GM12874 (cell line): ENCODE measurements at regions not wholly inside any gene's neighbourhood (a gene's known extent, or its start where the extent isn't known, plus 50 kb on each side); places are given as distances from the start of the nearest gene placed in this dataset.

Experiments
- CTCF ChIP-seq: IDR thresholded peaks from 2 replicates; pipeline ENCODE4 v1.5.1; 2011; ENCODE audit warnings: low read depth, mild to moderate bottlenecking, control low read depth, low read length, moderate library complexity; ENCODE audit not compliant: insufficient read depth

GRCh38 chr2:192669505-192670091 is 474.9 kb upstream of the TMEFF2 start:
- TF ChIP-seq CTCF = no peak

- no peak for TF ChIP-seq CTCF
These were observed 462.6 kb upstream of the TMEFF2 start for GRCh38 chr2:192657362-192657761.

DNA sequence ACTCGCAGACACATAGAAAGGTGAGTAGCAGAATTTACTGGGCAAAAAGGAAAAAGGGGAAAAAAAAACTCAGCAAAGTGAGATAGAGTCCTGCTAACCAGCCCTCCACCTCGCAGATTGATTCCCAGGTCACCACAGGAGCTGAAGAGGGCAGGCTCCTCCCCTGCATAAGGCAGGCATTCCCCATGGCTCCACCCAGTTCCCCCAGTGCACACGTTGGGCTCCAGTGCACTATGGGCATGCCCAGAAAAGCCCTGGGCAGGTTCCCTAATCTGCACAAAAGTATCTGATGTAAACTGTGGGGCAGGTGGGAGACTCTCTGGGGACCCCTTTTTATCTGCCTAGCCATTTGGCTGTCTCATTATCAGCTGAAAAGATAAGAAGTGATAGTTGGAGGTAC is 461.2 kb upstream of the TMEFF2 start:
- TF ChIP-seq CTCF = no peak

- TF ChIP-seq CTCF = no peak
These were observed 451.3 kb upstream of the TMEFF2 start for GRCh38 chr2:192645811-192646598.

- no peak for TF ChIP-seq CTCF
These were observed 439.8 kb upstream of the TMEFF2 start for GRCh38 chr2:192634557-192634956.

- no peak for TF ChIP-seq CTCF
These were observed 433.3 kb upstream of the TMEFF2 start for GRCh38 chr2:192628017-192628416.

- TF ChIP-seq CTCF = no peak
These were observed 420.4 kb upstream of the TMEFF2 start for GRCh38 chr2:192615105-192615504.
